LNCaP clone FGC (cell line): ENCODE measurements at regions not wholly inside any gene's neighbourhood (a gene's known extent, or its start where the extent isn't known, plus 50 kb on each side); places are given as distances from the start of the nearest gene placed in this dataset.

ENCODE experiments used
- DNase-seq: peaks from one replicate; pipeline ENCODE4 v3.0.0-alpha.2; 2011; ENCODE audit warnings: low read depth
- H3K4me3 ChIP-seq: 2 replicates; pipeline ENCODE4 v1.5.1; 2011; ENCODE audit warnings: mild to moderate bottlenecking, low read depth, low read length, control low read depth
- CTCF ChIP-seq: IDR thresholded peaks from 2 replicates; pipeline ENCODE4 v1.5.1; 2012; ENCODE audit warnings: mild to moderate bottlenecking; ENCODE audit not compliant: control insufficient read depth, insufficient read depth; ENCODE audit errors: extremely low read depth

DNA sequence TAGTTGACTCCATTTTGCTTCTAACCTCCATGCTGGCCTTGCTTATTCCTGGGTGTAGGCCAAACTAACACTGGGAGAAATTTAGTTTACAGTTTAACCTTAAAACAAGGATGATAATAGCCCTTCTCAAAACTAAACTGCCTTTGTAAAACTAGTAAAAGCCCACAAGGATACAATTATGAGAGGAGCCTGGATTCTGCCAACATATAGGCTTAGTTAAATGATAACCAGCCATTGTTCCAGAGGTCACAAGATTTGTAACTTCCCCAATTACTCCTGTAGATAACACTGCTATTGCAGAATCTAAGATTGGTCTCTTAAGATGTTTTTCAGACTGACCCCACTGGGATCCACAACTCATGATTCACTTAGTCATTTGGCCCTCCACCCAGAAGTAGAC is 2300.3 kb upstream of the C9orf72 start:
- no peak for TF ChIP-seq CTCF
- DNase-seq = no peak

GRCh38 chr9:29875547-29875946 is 2302.3 kb upstream of the C9orf72 start:
- no peak for TF ChIP-seq CTCF
- no peak for DNase-seq
- no peak overlapping the region for H3K4me3 ChIP-seq

More for the DNA sequence above, 2300.3 kb upstream of the C9orf72 start:
- H3K4me3 ChIP-seq = no peak overlapping the region

- no peak for TF ChIP-seq CTCF
- no peak for DNase-seq
- no peak overlapping the region for H3K4me3 ChIP-seq
Measured at GRCh38 chr9:29882767-29883166, 2309.5 kb upstream of the C9orf72 start.

GRCh38 chr9:29906065-29906464 is 2332.8 kb upstream of the C9orf72 start:
- H3K4me3 ChIP-seq = no peak overlapping the region
- TF ChIP-seq CTCF = no peak

DNA sequence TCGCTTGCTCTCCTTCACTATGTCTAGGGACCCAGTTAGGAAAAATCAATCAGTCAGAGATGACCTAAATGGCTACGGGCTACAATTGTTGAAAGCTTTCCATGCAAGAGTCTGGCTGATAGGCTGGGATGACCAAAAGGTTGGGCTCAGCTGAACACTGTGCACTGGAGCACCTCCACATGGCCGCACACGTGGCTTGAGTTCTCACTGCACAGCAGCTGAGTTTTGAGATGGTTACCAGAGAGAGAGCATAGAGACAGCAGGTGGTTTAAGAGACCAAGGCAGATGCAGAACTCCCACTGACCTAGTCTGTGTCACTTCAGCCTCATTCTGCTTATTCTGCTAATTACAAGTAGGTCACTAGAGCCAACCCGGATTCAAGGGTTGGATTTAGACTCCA is 2354.8 kb upstream of the C9orf72 start:
- H3K4me3 ChIP-seq = no peak overlapping the region
- no peak for TF ChIP-seq CTCF
- DNase-seq = no peak

More at GRCh38 chr9:29906065-29906464, 2332.8 kb upstream of the C9orf72 start:
- DNase-seq = no peak

DNA sequence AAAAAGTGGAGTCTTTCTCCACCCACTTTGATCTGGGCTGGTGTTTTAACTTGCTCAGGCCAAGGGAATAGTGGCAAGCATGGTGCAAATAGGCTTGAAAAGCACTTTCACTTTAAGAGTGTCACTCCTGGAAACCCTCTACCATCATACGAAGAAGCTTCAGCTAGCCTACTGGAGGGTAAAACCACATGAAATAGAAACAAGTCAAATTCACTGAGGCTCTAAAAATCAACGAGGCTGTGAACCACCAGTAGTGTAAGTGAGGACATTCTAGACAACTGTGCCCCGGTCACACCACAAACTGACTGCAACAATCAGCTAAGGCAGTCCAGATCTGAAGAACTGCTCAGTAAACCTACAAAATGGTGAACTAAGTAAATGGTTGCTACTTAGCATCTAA is 2366.3 kb upstream of the C9orf72 start:
- no peak for DNase-seq
- no peak overlapping the region for H3K4me3 ChIP-seq
- TF ChIP-seq CTCF = no peak

- no peak overlapping the region for H3K4me3 ChIP-seq
- no peak for TF ChIP-seq CTCF
- no peak for DNase-seq
Measured at GRCh38 chr9:29945012-29945411, 2371.7 kb upstream of the C9orf72 start.
